NCI-H524 (cell line): ENCODE measurements at regions not wholly inside any gene's neighbourhood (a gene's known extent, or its start where the extent isn't known, plus 50 kb on each side); places are given as distances from the start of the nearest gene placed in this dataset.

Experiments
- DNase-seq, 2 experiments: peaks; one replicate each; lab custom pipeline; 2025; lab: John Stamatoyannopoulos, UW

GRCh38 chr5:27312291-27312893 is 274.0 kb upstream of the CDH9 start:
- no peak for DNase-seq

- DNase-seq: no peak
These were observed 273.2 kb upstream of the CDH9 start for GRCh38 chr5:27311544-27311943.

GRCh38 chr5:27308153-27308552 is 269.8 kb upstream of the CDH9 start:
- DNase-seq: no peak

GRCh38 chr5:27290172-27290571 is 251.8 kb upstream of the CDH9 start:
- no peak for DNase-seq

- DNase-seq: no peak
These were observed 237.7 kb upstream of the CDH9 start for GRCh38 chr5:27276119-27276518.

- no peak for DNase-seq
These were observed 237.0 kb upstream of the CDH9 start for GRCh38 chr5:27275345-27275744.

GRCh38 chr5:27269766-27270165 is 231.4 kb upstream of the CDH9 start:
- no peak for DNase-seq

- no peak for DNase-seq
These were observed 228.9 kb upstream of the CDH9 start for GRCh38 chr5:27267209-27267824.

GRCh38 chr5:27266184-27266583 is 227.8 kb upstream of the CDH9 start:
- DNase-seq: no peak

GRCh38 chr5:27257696-27258095 is 219.3 kb upstream of the CDH9 start:
- DNase-seq: no peak

GRCh38 chr5:27252911-27253310 is 214.5 kb upstream of the CDH9 start:
- DNase-seq: no peak

- DNase-seq: no peak
These were observed 203.9 kb upstream of the CDH9 start for GRCh38 chr5:27242258-27242626.

GRCh38 chr5:27241564-27242257 is 203.3 kb upstream of the CDH9 start:
- DNase-seq: no peak

GRCh38 chr5:27240791-27241190 is 202.4 kb upstream of the CDH9 start:
- DNase-seq: no peak

- no peak for DNase-seq
These were observed 196.5 kb upstream of the CDH9 start for GRCh38 chr5:27234916-27235315.

- DNase-seq: no peak
These were observed 183.0 kb upstream of the CDH9 start for GRCh38 chr5:27221410-27221809.

- DNase-seq: no peak
These were observed 182.4 kb upstream of the CDH9 start for GRCh38 chr5:27220752-27221151.

GRCh38 chr5:27217977-27218376 is 179.6 kb upstream of the CDH9 start:
- no peak for DNase-seq

GRCh38 chr5:27217155-27217956 is 179.0 kb upstream of the CDH9 start:
- DNase-seq: no peak

GRCh38 chr5:27216367-27216950 is 178.1 kb upstream of the CDH9 start:
- DNase-seq: no peak

GRCh38 chr5:27208051-27208450 is 169.7 kb upstream of the CDH9 start:
- DNase-seq: no peak

- no peak for DNase-seq
These were observed 153.6 kb upstream of the CDH9 start for GRCh38 chr5:27191786-27192510.
